ENCODE measurements at regions not wholly inside any gene's neighbourhood (a gene's known extent, or its start where the extent isn't known, plus 50 kb on each side); places are given as distances from the start of the nearest gene placed in this dataset.

- H3K9ac ChIP-seq (ENCODE audit: low read length), result no peak overlapping the region
- no peaks in the 10 kb centered on the region for H3K4me1 ChIP-seq (ENCODE audit: low read length)
- H3K4me3 ChIP-seq (ENCODE audit: low read length), result no peak overlapping the region
- no peak overlapping the region for H3K4me2 ChIP-seq (ENCODE audit: low read depth, low read length)
- H3K27ac ChIP-seq (ENCODE audit: low read length), result no peak overlapping the region
- H3K9me3 ChIP-seq (replicated peaks; ENCODE audit: insufficient read depth, low read length), result no peaks in the 10 kb centered on the region
- no peaks in the 10 kb centered on the region for H3K9me2 ChIP-seq (replicated peaks; ENCODE audit: insufficient read depth, low read length)
- no peaks in the 10 kb centered on the region for H3F3A ChIP-seq (ENCODE audit: insufficient read depth, low read length)
- H4K20me1 ChIP-seq (ENCODE audit: insufficient read depth, low read length), result no peaks in the 10 kb centered on the region
- H3K79me2 ChIP-seq (ENCODE audit: low read length), result no peaks in the 10 kb centered on the region
- H3K36me3 ChIP-seq (replicated peaks; ENCODE audit: insufficient read depth, low read length), result no peaks in the 10 kb centered on the region
- H3K27me3 ChIP-seq (replicated peaks; ENCODE audit: insufficient read depth, low read length), result no peaks in the 10 kb centered on the region
- TF ChIP-seq, protein P1, sequence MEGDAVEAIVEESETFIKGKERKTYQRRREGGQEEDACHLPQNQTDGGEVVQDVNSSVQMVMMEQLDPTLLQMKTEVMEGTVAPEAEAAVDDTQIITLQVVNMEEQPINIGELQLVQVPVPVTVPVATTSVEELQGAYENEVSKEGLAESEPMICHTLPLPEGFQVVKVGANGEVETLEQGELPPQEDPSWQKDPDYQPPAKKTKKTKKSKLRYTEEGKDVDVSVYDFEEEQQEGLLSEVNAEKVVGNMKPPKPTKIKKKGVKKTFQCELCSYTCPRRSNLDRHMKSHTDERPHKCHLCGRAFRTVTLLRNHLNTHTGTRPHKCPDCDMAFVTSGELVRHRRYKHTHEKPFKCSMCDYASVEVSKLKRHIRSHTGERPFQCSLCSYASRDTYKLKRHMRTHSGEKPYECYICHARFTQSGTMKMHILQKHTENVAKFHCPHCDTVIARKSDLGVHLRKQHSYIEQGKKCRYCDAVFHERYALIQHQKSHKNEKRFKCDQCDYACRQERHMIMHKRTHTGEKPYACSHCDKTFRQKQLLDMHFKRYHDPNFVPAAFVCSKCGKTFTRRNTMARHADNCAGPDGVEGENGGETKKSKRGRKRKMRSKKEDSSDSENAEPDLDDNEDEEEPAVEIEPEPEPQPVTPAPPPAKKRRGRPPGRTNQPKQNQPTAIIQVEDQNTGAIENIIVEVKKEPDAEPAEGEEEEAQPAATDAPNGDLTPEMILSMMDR (IDR thresholded peaks at IDR 0.05; ENCODE audit: low read length), result no peak
- TF ChIP-seq EZH2phosphoT487 (IDR thresholded peaks at IDR 0.05; ENCODE audit: low read length), result no peak
- TF ChIP-seq EZH2 (optimal IDR thresholded peaks at IDR 0.05; ENCODE audit: low read depth, low read length), result no peak
- no peak for DNase-seq
- H2AFZ ChIP-seq (ENCODE audit: low read length), result no peak overlapping the region
Observed at GRCh38 chr3:66712210-66712609, 211.4 kb upstream of the LRIG1 start.

- Histone ChIP-seq H3K9me3 (replicated peaks; ENCODE audit: insufficient read depth, low read length) (no peaks in the 10 kb centered on the region), H3K4me1 (ENCODE audit: low read length) (no peaks in the 10 kb centered on the region)
- no peak for DNase-seq
Observed at GRCh38 chr3:66713921-66714320, 213.1 kb upstream of the LRIG1 start.

GRCh38 chr3:66715806-66716205, 215.0 kb upstream of the LRIG1 start:
- Histone ChIP-seq H3F3A (ENCODE audit: insufficient read depth, low read length) (no peaks in the 10 kb centered on the region), H4K20me1 (ENCODE audit: insufficient read depth, low read length) (no peaks in the 10 kb centered on the region), H3K27ac (ENCODE audit: low read length) (no peak overlapping the region), H3K27me3 (replicated peaks; ENCODE audit: insufficient read depth, low read length) (no peaks in the 10 kb centered on the region), H2AFZ (ENCODE audit: low read length) (no peak overlapping the region), H3K4me2 (ENCODE audit: low read depth, low read length) (no peak overlapping the region), H3K9me3 (replicated peaks; ENCODE audit: insufficient read depth, low read length) (no peaks in the 10 kb centered on the region), H3K79me2 (ENCODE audit: low read length) (no peaks in the 10 kb centered on the region), H3K4me1 (ENCODE audit: low read length) (no peaks in the 10 kb centered on the region), H3K36me3 (replicated peaks; ENCODE audit: insufficient read depth, low read length) (no peaks in the 10 kb centered on the region), H3K9me2 (replicated peaks; ENCODE audit: insufficient read depth, low read length) (no peaks in the 10 kb centered on the region), H3K4me3 (ENCODE audit: low read length) (no peak overlapping the region), H3K9ac (ENCODE audit: low read length) (no peak overlapping the region)
- DNase-seq, result no peak
- TF ChIP-seq, protein P1 (IDR thresholded peaks at IDR 0.05; ENCODE audit: low read length), result no peak
- TF ChIP-seq EZH2phosphoT487 (IDR thresholded peaks at IDR 0.05; ENCODE audit: low read length), result no peak
- TF ChIP-seq EZH2 (optimal IDR thresholded peaks at IDR 0.05; ENCODE audit: low read depth, low read length), result no peak

More at GRCh38 chr3:66713921-66714320, 213.1 kb upstream of the LRIG1 start:
- Histone ChIP-seq H3K27me3 (replicated peaks; ENCODE audit: insufficient read depth, low read length) (no peaks in the 10 kb centered on the region), H4K20me1 (ENCODE audit: insufficient read depth, low read length) (no peaks in the 10 kb centered on the region), H3K79me2 (ENCODE audit: low read length) (no peaks in the 10 kb centered on the region), H3K4me2 (ENCODE audit: low read depth, low read length) (no peak overlapping the region), H3K27ac (ENCODE audit: low read length) (no peak overlapping the region), H2AFZ (ENCODE audit: low read length) (no peak overlapping the region), H3K9ac (ENCODE audit: low read length) (no peak overlapping the region), H3K4me3 (ENCODE audit: low read length) (no peak overlapping the region), H3K36me3 (replicated peaks; ENCODE audit: insufficient read depth, low read length) (no peaks in the 10 kb centered on the region), H3K9me2 (replicated peaks; ENCODE audit: insufficient read depth, low read length) (no peaks in the 10 kb centered on the region), H3F3A (ENCODE audit: insufficient read depth, low read length) (no peaks in the 10 kb centered on the region)
- TF ChIP-seq, protein P1 (IDR thresholded peaks at IDR 0.05; ENCODE audit: low read length), result no peak
- no peak for TF ChIP-seq EZH2 (optimal IDR thresholded peaks at IDR 0.05; ENCODE audit: low read depth, low read length)
- no peak for TF ChIP-seq EZH2phosphoT487 (IDR thresholded peaks at IDR 0.05; ENCODE audit: low read length)
